ENCODE measurements at regions not wholly inside any gene's neighbourhood (a gene's known extent, or its start where the extent isn't known, plus 50 kb on each side); places are given as distances from the start of the nearest gene placed in this dataset.

DNA sequence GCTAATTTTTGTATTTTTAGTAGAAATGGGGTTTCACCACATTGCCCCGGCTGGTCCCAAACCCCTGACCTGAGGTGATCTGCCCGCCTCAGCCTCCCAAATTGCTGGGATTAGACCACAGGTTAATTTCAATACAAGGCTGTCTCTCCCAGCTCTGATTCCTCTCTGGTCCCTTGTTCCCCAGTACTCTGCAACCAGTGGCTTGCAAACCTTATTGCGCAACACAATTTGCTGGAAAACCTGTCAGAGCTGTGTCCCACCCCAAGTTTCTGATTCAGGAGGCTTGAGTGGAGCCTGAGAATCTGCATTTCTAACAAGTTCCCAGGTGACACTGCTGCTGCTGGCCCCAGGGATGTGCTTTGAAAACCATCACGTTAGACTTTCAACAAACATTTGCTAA, 96.2 kb upstream of the SRSF6 start:
- TF ChIP-seq ZNF292 (tag by site-specific recombination; IDR thresholded peaks at IDR 0.05; ENCODE audit: borderline replicate concordance, low read depth): no peak
- TF ChIP-seq ZNF274 (IDR thresholded peaks at IDR 0.05; ENCODE audit: low read length): no peak
- no peak for TF ChIP-seq ZNF274 (tag by site-specific recombination; IDR thresholded peaks at IDR 0.05; ENCODE audit: borderline replicate concordance)
- TF ChIP-seq ATF2 (tag by site-specific recombination; IDR thresholded peaks at IDR 0.05; ENCODE audit: low read depth): no peak
- TF ChIP-seq, protein P1, sequence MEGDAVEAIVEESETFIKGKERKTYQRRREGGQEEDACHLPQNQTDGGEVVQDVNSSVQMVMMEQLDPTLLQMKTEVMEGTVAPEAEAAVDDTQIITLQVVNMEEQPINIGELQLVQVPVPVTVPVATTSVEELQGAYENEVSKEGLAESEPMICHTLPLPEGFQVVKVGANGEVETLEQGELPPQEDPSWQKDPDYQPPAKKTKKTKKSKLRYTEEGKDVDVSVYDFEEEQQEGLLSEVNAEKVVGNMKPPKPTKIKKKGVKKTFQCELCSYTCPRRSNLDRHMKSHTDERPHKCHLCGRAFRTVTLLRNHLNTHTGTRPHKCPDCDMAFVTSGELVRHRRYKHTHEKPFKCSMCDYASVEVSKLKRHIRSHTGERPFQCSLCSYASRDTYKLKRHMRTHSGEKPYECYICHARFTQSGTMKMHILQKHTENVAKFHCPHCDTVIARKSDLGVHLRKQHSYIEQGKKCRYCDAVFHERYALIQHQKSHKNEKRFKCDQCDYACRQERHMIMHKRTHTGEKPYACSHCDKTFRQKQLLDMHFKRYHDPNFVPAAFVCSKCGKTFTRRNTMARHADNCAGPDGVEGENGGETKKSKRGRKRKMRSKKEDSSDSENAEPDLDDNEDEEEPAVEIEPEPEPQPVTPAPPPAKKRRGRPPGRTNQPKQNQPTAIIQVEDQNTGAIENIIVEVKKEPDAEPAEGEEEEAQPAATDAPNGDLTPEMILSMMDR (tag by site-specific recombination; IDR thresholded peaks at IDR 0.05): no peak
- TF ChIP-seq ZNF510 (tag by site-specific recombination; IDR thresholded peaks at IDR 0.05; ENCODE audit: insufficient replicate concordance): no peak
- TF ChIP-seq ZBTB26 (tag by site-specific recombination; optimal IDR thresholded peaks at IDR 0.05): no peak
- TF ChIP-seq ZNF24 (tag by site-specific recombination; IDR thresholded peaks at IDR 0.05): no peak
- TF ChIP-seq REST (tag by site-specific recombination; IDR thresholded peaks at IDR 0.05): no peak
- TF ChIP-seq ZIC2 (tag by site-specific recombination; IDR thresholded peaks at IDR 0.05): no peak
- no peak for TF ChIP-seq ZNF639 (tag by site-specific recombination; IDR thresholded peaks at IDR 0.05)
- no peak for TF ChIP-seq ZNF423 (tag by site-specific recombination; IDR thresholded peaks at IDR 0.05)
- no peak for TF ChIP-seq IKZF3 (tag by site-specific recombination; IDR thresholded peaks at IDR 0.05)
- no peak for TF ChIP-seq ZNF350 (tag by site-specific recombination; IDR thresholded peaks at IDR 0.05)
- no peak for TF ChIP-seq ZNF600 (tag by site-specific recombination; IDR thresholded peaks at IDR 0.05)

Data from HEK293 (cell line).